ENCODE measurements at regions not wholly inside any gene's neighbourhood (a gene's known extent, or its start where the extent isn't known, plus 50 kb on each side); places are given as distances from the start of the nearest gene placed in this dataset.

GRCh38 chr18:76771192-76771799, 51.1 kb upstream of the ZNF236 start:
- peaks cover 0 to 11% of the 10 kb centered on the region in 2 donors for H3K36me3 Mint-ChIP-seq
- H3K27ac Mint-ChIP-seq: no peak overlapping the region
- DNase-seq (ENCODE audit: low spot score in 2 of 2): no peak
- ATAC-seq: no peak
- H3K9me3 Mint-ChIP-seq: peaks cover 9 to 15% of the 10 kb centered on the region in 2 donors

GRCh38 chr18:76767954-76768353, 54.4 kb upstream of the ZNF236 start:
- H3K36me3 Mint-ChIP-seq: peaks cover 0 to 11% of the 10 kb centered on the region in 2 donors
- H3K9me3 Mint-ChIP-seq: peaks cover 9 to 15% of the 10 kb centered on the region in 2 donors
- ATAC-seq (no peak), DNase-seq (ENCODE audit: low spot score in 2 of 2) (no peak)
- no peak overlapping the region for H3K27ac Mint-ChIP-seq

DNA sequence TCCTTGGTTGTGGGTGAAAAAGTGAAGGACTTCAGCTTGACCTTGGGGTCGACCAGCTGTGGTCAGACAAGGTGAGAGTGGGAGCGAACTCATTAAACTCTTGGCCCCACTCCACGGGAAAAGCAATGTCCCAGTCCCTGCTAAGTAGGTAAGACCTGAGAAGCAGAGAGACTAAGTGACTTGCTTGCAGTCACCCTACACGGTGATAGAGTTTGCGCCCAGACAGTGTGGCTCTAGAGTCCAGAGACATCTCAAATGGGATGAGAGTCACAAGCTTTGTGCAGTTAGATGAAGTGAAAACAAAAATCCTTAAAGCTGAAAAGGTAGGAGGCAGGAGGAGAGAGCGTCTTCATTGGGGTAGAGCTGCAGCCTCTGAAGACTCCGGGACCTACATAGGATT, 55.9 kb upstream of the ZNF236 start:
- ATAC-seq: no peak
- H3K9me3 Mint-ChIP-seq: peaks cover 16 to 26% of the 10 kb centered on the region in 2 donors

DNA sequence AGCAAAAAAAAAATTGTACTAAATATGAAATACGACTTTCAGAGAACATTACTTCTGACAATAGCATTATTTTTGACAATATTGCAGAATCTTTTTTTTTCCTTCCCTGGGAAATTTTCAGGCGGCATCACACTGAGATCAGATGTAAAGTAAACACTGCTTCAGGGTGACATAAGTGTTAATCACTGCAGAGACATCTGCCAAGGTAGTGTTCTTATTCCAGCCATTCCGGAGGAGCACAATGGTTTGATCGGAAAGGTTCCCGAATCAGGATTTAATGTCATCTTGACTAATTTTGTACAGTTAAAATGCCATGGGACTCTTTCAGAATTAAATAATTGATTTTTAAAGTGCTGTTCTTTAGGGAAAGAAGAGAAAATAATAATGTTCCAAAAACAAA, 56.7 kb upstream of the ZNF236 start:
- no peak for ATAC-seq
- no peak overlapping the region for H3K27ac Mint-ChIP-seq
- no peak for DNase-seq (ENCODE audit: low spot score in 2 of 2)
- peaks cover 0 to 11% of the 10 kb centered on the region in 2 donors for H3K36me3 Mint-ChIP-seq
- peaks cover 16 to 26% of the 10 kb centered on the region in 2 donors for H3K9me3 Mint-ChIP-seq

More for the DNA sequence above, 55.9 kb upstream of the ZNF236 start:
- H3K27ac Mint-ChIP-seq: no peak overlapping the region
- peaks cover 0 to 11% of the 10 kb centered on the region in 2 donors for H3K36me3 Mint-ChIP-seq
- no peak for DNase-seq (ENCODE audit: low spot score in 2 of 2)

DNA sequence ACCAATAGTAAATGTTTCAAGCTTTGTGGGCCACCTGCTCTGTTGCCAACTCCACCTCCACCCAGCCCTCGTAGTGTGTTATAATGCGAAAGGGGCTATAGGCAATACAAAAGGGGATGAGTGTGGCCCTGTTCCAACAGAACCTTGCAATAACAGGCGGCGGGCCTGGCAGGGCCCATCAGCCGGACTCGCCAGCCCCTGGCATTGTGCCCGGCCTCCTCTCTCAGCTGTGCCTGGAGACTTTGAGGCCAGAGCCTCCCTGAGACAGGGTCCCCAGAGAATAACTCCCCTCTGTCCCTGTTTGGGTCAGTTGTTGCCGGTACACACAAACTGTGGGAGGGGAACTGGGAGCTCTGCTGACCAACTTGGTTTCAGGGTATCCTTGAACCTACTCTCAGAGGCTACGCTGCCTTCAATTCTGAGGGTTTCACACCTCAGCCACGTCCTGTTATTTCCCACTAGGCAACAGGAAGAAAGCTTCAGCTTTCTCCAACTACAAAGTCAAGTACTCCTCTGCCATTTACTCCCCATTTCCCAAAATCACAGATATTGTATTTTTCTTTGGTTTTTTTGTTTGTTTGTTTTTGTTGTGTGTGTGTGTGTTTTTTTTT, 58.0 kb upstream of the ZNF236 start:
- H3K36me3 Mint-ChIP-seq: peaks cover 0 to 11% of the 10 kb centered on the region in 2 donors
- DNase-seq (ENCODE audit: low spot score in 2 of 2) (no peak), ATAC-seq (no peak)
- H3K27ac Mint-ChIP-seq: peak overlapping the region in 1 of 2 donors; percentile 52
- peaks cover 16 to 25% of the 10 kb centered on the region in 2 donors for H3K9me3 Mint-ChIP-seq

DNA sequence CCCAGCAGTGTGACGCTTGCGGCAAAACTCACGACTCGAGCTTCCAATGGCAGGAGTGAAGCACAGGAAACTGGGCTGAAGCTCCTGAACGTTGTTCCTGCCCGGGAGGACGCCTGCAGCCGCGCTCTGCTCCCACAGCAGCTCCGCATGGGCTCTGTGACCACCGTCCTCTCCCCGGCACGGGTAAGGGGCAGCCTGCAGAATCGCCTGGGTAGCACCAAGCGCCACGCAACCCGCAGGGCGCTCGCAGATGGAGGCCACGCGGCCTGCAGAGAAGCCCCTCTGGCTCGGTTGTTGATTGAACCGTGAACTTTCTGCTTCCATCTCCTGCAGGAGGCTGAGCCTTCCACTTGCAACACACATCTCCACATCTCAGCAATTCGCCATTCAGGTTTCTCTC, 63.3 kb upstream of the ZNF236 start:
- Mint-ChIP-seq H3K36me3 (no peaks in the 10 kb centered on the region), H3K27ac (no peak overlapping the region), H3K9me3 (peaks cover 11% of the 10 kb centered on the region in 2 donors)
- DNase-seq (ENCODE audit: low spot score in 2 of 2) (no peak), ATAC-seq (no peak)

GRCh38 chr18:76757925-76758324, 64.4 kb upstream of the ZNF236 start:
- H3K27ac Mint-ChIP-seq: no peak overlapping the region
- peaks cover 11% of the 10 kb centered on the region in 2 donors for H3K9me3 Mint-ChIP-seq
- no peaks in the 10 kb centered on the region for H3K36me3 Mint-ChIP-seq
- no peak for DNase-seq (ENCODE audit: low spot score in 2 of 2)
- ATAC-seq: no peak

DNA sequence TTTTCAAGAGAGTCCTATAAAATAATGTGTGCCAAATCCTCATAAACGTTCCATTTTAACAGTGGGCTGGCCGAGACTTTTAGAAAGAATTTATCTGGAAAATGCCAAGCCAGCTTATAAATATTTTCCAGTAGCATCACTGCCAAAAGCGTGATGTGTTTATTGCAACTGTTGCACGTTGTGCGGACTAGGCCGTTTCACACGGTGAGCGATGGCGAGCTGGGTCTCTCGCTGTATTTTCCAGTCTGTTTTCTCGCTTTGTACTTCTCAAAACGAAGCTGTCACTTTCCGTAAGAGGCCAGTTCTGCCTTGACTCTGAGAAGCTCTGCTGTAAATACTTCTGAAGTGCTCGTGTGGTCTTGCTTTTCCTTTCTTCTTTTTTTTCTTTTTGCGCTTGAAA, 65.0 kb upstream of the ZNF236 start:
- no peak for ATAC-seq
- DNase-seq (ENCODE audit: low spot score in 2 of 2): no peak
- Mint-ChIP-seq H3K9me3 (peaks cover 10 to 11% of the 10 kb centered on the region in 2 donors), H3K27ac (no peak overlapping the region), H3K36me3 (peaks cover 0 to 2% of the 10 kb centered on the region in 2 donors)

GRCh38 chr18:76756531-76757253, 65.7 kb upstream of the ZNF236 start:
- no peak for ATAC-seq
- DNase-seq (ENCODE audit: low spot score in 2 of 2): no peak
- Mint-ChIP-seq H3K36me3 (peaks cover under 1 to 6% of the 10 kb centered on the region in 2 donors), H3K9me3 (peaks cover 6 to 8% of the 10 kb centered on the region in 2 donors), H3K27ac (no peak overlapping the region)

DNA sequence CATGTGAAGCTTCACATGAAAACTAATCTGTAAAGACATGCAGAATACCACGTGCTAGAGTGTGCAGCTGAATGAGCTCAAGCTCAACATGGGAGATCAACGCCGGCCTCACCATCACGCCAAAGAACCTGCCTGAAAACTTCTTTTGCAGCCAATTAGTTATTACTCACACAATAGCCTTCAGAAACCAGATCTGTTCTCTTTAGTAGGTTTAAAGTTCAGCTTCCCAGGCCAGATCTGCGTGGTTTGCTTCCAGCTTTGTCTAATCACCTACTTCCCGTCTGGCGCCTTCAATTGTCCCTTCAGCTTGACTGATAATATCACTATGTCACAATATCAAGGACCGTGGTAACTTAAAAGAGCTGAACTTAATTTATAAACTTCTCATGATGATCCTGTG, 68.0 kb upstream of the ZNF236 start:
- Mint-ChIP-seq H3K9me3 (peaks cover 9 to 10% of the 10 kb centered on the region in 2 donors), H3K27ac (no peak overlapping the region), H3K36me3 (peaks cover 8 to 9% of the 10 kb centered on the region in 2 donors)
- ATAC-seq (no peak), DNase-seq (ENCODE audit: low spot score in 2 of 2) (no peak)

GRCh38 chr18:76752400-76752799, 70.0 kb upstream of the ZNF236 start:
- DNase-seq (ENCODE audit: low spot score in 2 of 2) (no peak), ATAC-seq (no peak)
- H3K27ac Mint-ChIP-seq: no peak overlapping the region
- H3K9me3 Mint-ChIP-seq: peaks cover 17 to 18% of the 10 kb centered on the region in 2 donors
- H3K36me3 Mint-ChIP-seq: peaks cover 20 to 21% of the 10 kb centered on the region in 2 donors

GRCh38 chr18:76750917-76751890, 71.2 kb upstream of the ZNF236 start:
- no peak overlapping the region for H3K27ac Mint-ChIP-seq
- H3K36me3 Mint-ChIP-seq: peaks cover 20 to 22% of the 10 kb centered on the region in 2 donors
- no peak for ATAC-seq
- DNase-seq (ENCODE audit: low spot score in 2 of 2): no peak
- peaks cover 17 to 18% of the 10 kb centered on the region in 2 donors for H3K9me3 Mint-ChIP-seq

DNA sequence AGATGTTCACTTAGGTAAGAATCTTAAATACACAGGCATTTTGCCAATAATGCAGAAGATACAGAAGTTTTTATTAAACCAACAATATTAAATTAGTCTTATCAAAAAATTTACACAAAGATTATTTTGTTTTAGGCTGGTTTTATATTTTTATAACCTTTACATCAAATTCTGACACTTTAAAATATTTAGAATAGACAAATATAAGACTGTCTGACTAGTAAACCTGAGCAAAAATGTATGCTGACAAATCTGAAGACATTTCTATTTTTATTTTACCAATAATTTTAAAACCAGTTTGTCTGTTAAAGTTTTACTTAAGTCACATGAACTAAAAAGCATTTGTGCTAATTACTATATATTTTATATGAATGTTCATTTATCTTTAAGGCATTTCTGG, 72.1 kb upstream of the ZNF236 start:
- no peak overlapping the region for H3K27ac Mint-ChIP-seq
- DNase-seq (ENCODE audit: low spot score in 2 of 2) (no peak), ATAC-seq (no peak)
- peaks cover 20 to 22% of the 10 kb centered on the region in 2 donors for H3K36me3 Mint-ChIP-seq
- H3K9me3 Mint-ChIP-seq: peaks cover 17 to 18% of the 10 kb centered on the region in 2 donors

DNA sequence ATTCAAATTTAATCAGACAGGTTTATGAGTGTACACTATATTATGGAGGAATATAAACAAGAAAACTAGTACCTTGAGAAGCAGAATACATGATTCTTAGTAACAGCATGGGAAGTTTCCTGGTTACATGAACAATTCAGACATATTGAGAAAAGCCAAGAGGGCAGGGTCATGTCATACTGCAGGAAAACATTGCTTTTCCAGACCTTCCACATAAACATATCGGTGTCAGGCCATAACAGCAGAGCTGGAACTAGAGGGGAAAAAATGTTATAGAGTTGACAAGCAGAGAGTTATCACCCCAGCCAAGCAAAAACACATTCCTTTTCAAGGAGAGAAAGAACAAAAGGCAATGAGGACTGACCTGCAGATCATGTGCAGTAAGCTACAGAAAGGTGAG, 74.7 kb upstream of the ZNF236 start:
- no peak for ATAC-seq
- no peak overlapping the region for H3K27ac Mint-ChIP-seq

GRCh38 chr18:76741346-76741745, 81.0 kb upstream of the ZNF236 start:
- no peak overlapping the region for H3K27ac Mint-ChIP-seq
- H3K9me3 Mint-ChIP-seq: peaks cover 0 to 4% of the 10 kb centered on the region in 2 donors
- no peak for ATAC-seq
- no peak for DNase-seq (ENCODE audit: low spot score in 2 of 2)
- H3K36me3 Mint-ChIP-seq: no peaks in the 10 kb centered on the region

More for the DNA sequence above, 74.7 kb upstream of the ZNF236 start:
- DNase-seq (ENCODE audit: low spot score in 2 of 2): no peak
- Mint-ChIP-seq H3K9me3 (peaks cover 17 to 18% of the 10 kb centered on the region in 2 donors), H3K36me3 (peaks cover 20 to 22% of the 10 kb centered on the region in 2 donors)

DNA sequence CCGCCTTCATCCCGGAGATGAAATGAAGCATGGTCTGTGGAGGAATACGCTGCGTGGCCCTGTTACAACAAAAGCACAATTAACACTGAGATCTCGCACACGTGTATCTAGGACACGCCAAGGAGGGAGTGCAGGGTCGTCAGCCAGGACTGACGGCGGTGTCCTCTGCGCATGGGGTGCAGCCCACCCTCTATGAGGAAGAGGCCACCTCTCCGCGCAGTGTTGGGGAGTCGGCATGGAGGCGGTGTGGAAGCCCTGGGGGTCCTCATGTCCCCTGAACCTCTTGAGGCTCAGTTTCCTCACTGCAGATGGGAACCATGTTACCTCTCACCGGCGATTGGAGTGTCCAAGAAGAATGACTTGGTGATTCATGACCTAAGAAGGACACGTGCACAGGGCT, 86.0 kb upstream of the ZNF236 start:
- peaks cover 0 to 4% of the 10 kb centered on the region in 2 donors for H3K9me3 Mint-ChIP-seq
- H3K36me3 Mint-ChIP-seq: no peaks in the 10 kb centered on the region
- DNase-seq (ENCODE audit: low spot score in 2 of 2): no peak
- no peak overlapping the region for H3K27ac Mint-ChIP-seq
- no peak for ATAC-seq
